ENCODE measurements at regions not wholly inside any gene's neighbourhood (a gene's known extent, or its start where the extent isn't known, plus 50 kb on each side); places are given as distances from the start of the nearest gene placed in this dataset.

DNA sequence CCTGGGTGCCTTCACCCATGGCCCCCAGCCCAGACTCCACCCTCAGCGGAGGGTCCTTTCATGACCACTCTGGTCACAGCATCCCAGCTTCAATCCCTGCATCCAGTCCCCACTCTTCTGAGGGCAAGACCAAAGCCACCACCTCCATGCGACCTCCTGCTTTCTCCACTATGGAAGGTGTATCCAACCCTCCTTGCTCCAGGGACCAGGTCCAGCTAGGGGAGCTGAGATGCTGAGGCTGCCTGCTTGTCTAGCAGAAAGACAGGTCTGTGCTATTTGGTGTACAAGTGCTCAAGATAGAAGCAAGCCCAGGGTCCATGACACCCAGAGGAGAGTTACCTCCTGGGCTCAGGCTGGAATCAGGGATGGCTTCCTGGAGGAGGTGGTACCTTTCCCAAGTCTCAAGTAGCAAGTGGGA, 73.8 kb upstream of the RAB6C start:
- BruUV-seq (replicated peaks): no TSS peak
- CTCF ChIA-PET: no interaction called here
- POLR2A ChIA-PET (ENCODE audit: low non-redundant PET): no interaction called here

DNA sequence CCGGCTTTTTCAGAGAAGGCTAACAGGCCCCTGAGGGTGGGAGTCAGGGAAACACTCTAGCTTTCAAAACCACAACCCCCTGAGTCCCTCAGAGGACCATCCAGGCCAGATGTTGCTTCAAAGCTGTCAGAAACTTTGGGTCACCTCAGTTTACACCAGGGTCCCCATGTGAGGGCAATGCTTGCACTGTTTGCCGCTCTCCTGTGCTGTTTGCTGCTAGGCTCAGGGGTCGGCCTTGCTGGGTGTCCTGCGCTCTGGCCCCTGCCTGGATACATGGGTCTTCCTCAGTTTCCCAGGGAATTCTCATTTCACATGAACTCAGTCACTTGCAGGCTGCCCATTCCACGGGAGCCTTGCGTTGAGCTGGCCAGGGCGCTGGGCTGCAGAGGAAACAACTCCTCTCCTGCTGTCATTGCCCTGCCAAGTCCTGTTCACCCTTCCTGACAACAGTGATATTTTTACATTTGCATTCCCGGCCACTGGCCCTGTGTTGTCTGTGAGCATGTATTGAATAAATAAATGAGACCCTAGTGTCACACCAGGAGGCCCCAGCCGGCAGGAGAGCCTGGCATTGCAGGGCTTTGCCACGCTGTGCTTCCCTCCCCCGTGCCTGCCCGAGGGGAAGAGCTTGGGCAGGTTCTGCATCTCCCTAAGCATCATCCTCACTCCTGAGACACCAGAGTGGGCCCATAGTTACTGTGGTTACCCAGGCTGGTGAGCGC, 73.2 kb upstream of the RAB6C start:
- H3K36me3 ChIP-seq (ENCODE audit: insufficient read depth, low read length, poor library complexity, severe bottlenecking): no peaks in the 10 kb centered on the region
- TF ChIP-seq EZH2 (IDR thresholded peaks at IDR 0.05; ENCODE audit: borderline replicate concordance, low read depth, low read length, poor library complexity, severe bottlenecking): no peak
- TF ChIP-seq, protein P1, sequence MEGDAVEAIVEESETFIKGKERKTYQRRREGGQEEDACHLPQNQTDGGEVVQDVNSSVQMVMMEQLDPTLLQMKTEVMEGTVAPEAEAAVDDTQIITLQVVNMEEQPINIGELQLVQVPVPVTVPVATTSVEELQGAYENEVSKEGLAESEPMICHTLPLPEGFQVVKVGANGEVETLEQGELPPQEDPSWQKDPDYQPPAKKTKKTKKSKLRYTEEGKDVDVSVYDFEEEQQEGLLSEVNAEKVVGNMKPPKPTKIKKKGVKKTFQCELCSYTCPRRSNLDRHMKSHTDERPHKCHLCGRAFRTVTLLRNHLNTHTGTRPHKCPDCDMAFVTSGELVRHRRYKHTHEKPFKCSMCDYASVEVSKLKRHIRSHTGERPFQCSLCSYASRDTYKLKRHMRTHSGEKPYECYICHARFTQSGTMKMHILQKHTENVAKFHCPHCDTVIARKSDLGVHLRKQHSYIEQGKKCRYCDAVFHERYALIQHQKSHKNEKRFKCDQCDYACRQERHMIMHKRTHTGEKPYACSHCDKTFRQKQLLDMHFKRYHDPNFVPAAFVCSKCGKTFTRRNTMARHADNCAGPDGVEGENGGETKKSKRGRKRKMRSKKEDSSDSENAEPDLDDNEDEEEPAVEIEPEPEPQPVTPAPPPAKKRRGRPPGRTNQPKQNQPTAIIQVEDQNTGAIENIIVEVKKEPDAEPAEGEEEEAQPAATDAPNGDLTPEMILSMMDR (conservative IDR thresholded peaks at IDR 0.05; ENCODE audit: low read depth, low read length): no peak
- H3K27ac ChIP-seq (ENCODE audit: low read depth, low read length, poor library complexity, severe bottlenecking): no peak overlapping the region
- ChIA-PET POLR2A (ENCODE audit: low non-redundant PET) (no interaction called here), CTCF (no interaction called here)
- H3K4me3 ChIP-seq (ENCODE audit: low read depth, low read length, poor library complexity, severe bottlenecking): no peak overlapping the region
- no peaks in the 10 kb centered on the region for H3K4me1 ChIP-seq (ENCODE audit: insufficient read depth, low read length, poor library complexity, severe bottlenecking)
- H3K9me3 ChIP-seq (ENCODE audit: low read depth, low read length, poor library complexity, severe bottlenecking): no peaks in the 10 kb centered on the region
- H3K27me3 ChIP-seq (replicated peaks; ENCODE audit: insufficient read depth, low read depth, low read length, poor library complexity): no peaks in the 10 kb centered on the region
- BruUV-seq (replicated peaks): no TSS peak
- intact Hi-C loops (cut with micrococcal nuclease; ENCODE audit: unreplicated experiment): no loop called here
- no peak for DNase-seq (ENCODE audit: low spot score)

More for the DNA sequence above, 73.8 kb upstream of the RAB6C start:
- Histone ChIP-seq H3K4me3 (ENCODE audit: low read depth, low read length, poor library complexity, severe bottlenecking) (no peak overlapping the region), H3K9me3 (ENCODE audit: low read depth, low read length, poor library complexity, severe bottlenecking) (no peaks in the 10 kb centered on the region), H3K27me3 (replicated peaks; ENCODE audit: insufficient read depth, low read depth, low read length, poor library complexity) (no peaks in the 10 kb centered on the region), H3K27ac (ENCODE audit: low read depth, low read length, poor library complexity, severe bottlenecking) (no peak overlapping the region), H3K4me1 (ENCODE audit: insufficient read depth, low read length, poor library complexity, severe bottlenecking) (no peaks in the 10 kb centered on the region), H3K36me3 (ENCODE audit: insufficient read depth, low read length, poor library complexity, severe bottlenecking) (no peaks in the 10 kb centered on the region)
- intact Hi-C loops (cut with micrococcal nuclease; ENCODE audit: unreplicated experiment): no loop called here
- DNase-seq (ENCODE audit: low spot score): no peak
- TF ChIP-seq, protein P1 (conservative IDR thresholded peaks at IDR 0.05; ENCODE audit: low read depth, low read length): no peak
- TF ChIP-seq EZH2 (IDR thresholded peaks at IDR 0.05; ENCODE audit: borderline replicate concordance, low read depth, low read length, poor library complexity, severe bottlenecking): no peak

DNA sequence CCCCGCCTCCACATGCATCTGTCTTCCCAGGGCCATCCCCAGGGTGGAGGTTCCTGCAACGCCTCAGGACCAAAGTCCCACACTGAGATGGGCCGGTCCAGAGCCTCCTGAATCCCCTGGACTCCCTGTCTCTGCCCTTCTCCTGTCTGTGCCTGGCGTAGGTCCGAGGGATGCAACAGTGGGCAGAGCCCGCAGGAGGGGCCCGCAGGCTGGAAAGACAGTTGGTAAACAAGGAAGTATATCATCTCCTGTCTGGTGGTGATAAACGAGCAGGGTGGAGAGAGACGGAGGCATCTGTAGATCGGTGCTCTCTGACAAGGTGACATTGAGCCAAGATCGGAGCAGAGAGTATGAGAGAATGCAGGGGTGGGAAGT, 72.6 kb upstream of the RAB6C start:
- Histone ChIP-seq H3K4me1 (ENCODE audit: insufficient read depth, low read length, poor library complexity, severe bottlenecking) (no peaks in the 10 kb centered on the region), H3K4me3 (ENCODE audit: low read depth, low read length, poor library complexity, severe bottlenecking) (no peak overlapping the region), H3K27me3 (replicated peaks; ENCODE audit: insufficient read depth, low read depth, low read length, poor library complexity) (no peaks in the 10 kb centered on the region), H3K27ac (ENCODE audit: low read depth, low read length, poor library complexity, severe bottlenecking) (no peak overlapping the region), H3K9me3 (ENCODE audit: low read depth, low read length, poor library complexity, severe bottlenecking) (no peaks in the 10 kb centered on the region), H3K36me3 (ENCODE audit: insufficient read depth, low read length, poor library complexity, severe bottlenecking) (no peaks in the 10 kb centered on the region)
- DNase-seq (ENCODE audit: low spot score): no peak
- TF ChIP-seq EZH2 (IDR thresholded peaks at IDR 0.05; ENCODE audit: borderline replicate concordance, low read depth, low read length, poor library complexity, severe bottlenecking): no peak
- TF ChIP-seq, protein P1 (conservative IDR thresholded peaks at IDR 0.05; ENCODE audit: low read depth, low read length): no peak
- intact Hi-C loops (cut with micrococcal nuclease; ENCODE audit: unreplicated experiment): no loop called here
- ChIA-PET CTCF (no interaction called here), POLR2A (ENCODE audit: low non-redundant PET) (no interaction called here)
- BruUV-seq (replicated peaks): no TSS peak

All from A673 (cell line).